GM12874 (cell line): ENCODE measurements at regions not wholly inside any gene's neighbourhood (a gene's known extent, or its start where the extent isn't known, plus 50 kb on each side); places are given as distances from the start of the nearest gene placed in this dataset.

Experiments
- CTCF ChIP-seq: IDR thresholded peaks from 2 replicates; pipeline ENCODE4 v1.5.1; 2011; ENCODE audit warnings: low read depth, mild to moderate bottlenecking, control low read depth, low read length, moderate library complexity; ENCODE audit not compliant: insufficient read depth

GRCh38 chr4:27078934-27079455 lies 218.4 kb downstream of the STIM2 start:
- TF ChIP-seq CTCF, result no peak

- no peak for TF ChIP-seq CTCF
These were observed 221.3 kb downstream of the STIM2 start for GRCh38 chr4:27081675-27082586.

- TF ChIP-seq CTCF, result no peak
These were observed 222.1 kb downstream of the STIM2 start for GRCh38 chr4:27082776-27083175.

- no peak for TF ChIP-seq CTCF
These were observed 224.2 kb downstream of the STIM2 start for GRCh38 chr4:27084685-27085361.

GRCh38 chr4:27085396-27085795 lies 224.8 kb downstream of the STIM2 start:
- TF ChIP-seq CTCF, result no peak

DNA sequence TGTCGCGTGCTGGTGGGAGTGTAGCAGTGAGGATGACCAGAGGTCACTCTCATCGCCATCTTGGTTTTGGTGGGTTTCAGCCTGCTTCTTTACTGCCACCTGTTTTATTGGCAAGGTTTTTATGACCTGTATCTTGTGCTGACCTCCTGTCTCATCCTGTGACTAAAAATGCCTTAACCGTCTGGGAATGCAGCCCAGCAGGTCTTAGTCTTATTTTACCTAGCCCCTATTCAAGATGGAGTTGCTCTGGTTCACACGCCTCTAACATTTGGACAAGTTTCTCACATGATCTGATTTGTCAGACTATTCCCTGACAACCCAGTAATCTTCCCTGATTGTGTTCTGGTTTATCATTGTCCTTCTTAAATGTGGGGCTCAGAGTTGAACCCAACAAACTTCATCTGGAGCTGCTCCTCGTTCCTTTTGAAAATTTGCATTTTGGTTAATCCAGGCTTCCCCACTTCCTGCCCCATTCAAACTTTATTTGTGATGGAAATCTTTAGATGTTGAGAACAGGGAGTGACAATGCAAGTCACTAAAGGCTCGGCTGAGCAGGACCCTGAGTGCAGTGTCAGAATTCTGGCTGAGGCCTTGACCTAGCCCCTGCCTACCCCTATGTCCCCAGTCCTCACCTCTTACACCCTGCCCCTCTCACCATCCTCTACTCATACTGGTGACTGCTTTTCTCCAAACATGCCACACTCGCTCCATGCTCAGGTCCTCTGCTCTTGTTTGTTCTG lies 226.8 kb downstream of the STIM2 start:
- no peak for TF ChIP-seq CTCF

- no peak for TF ChIP-seq CTCF
These were observed 227.8 kb downstream of the STIM2 start for GRCh38 chr4:27088491-27088890.
